ENCODE measurements at regions not wholly inside any gene's neighbourhood (a gene's known extent, or its start where the extent isn't known, plus 50 kb on each side); places are given as distances from the start of the nearest gene placed in this dataset.

- intact Hi-C loops (cut with DNase I): no loop called here
- WGBS: 53% methylated on average over 2 of the region's 2 CpGs
Measured at GRCh38 chr4:28360681-28361080, 1500.0 kb downstream of the STIM2 start.

GRCh38 chr4:28362169-28362568 is 1501.5 kb downstream of the STIM2 start:
- DNase-seq (no peak), ATAC-seq (no peak)
- H3K9me3 ChIP-seq (ENCODE audit: control insufficient read depth, low read length): no peaks in the 10 kb centered on the region
- 63% methylated on average over 4 of the region's 4 CpGs for WGBS
- intact Hi-C loops (cut with DNase I): no loop called here
- no peak overlapping the region for H3K27ac ChIP-seq (ENCODE audit: low read length)
- no peaks in the 10 kb centered on the region for H3K4me1 ChIP-seq (ENCODE audit: control insufficient read depth, insufficient read depth, low read length)
- no peaks in the 10 kb centered on the region for H3K27me3 ChIP-seq (ENCODE audit: control insufficient read depth, insufficient read depth)
- no peak overlapping the region for H3K4me3 ChIP-seq (ENCODE audit: low read length)

More at GRCh38 chr4:28360681-28361080, 1500.0 kb downstream of the STIM2 start:
- no peaks in the 10 kb centered on the region for H3K9me3 ChIP-seq (ENCODE audit: control insufficient read depth, low read length)
- ATAC-seq: no peak
- H3K4me1 ChIP-seq (ENCODE audit: control insufficient read depth, insufficient read depth, low read length): no peaks in the 10 kb centered on the region
- H3K4me3 ChIP-seq (ENCODE audit: low read length): no peak overlapping the region
- no peaks in the 10 kb centered on the region for H3K27me3 ChIP-seq (ENCODE audit: control insufficient read depth, insufficient read depth)
- H3K27ac ChIP-seq (ENCODE audit: low read length): no peak overlapping the region
- no peak for DNase-seq

GRCh38 chr4:28369499-28369898 is 1508.9 kb downstream of the STIM2 start:
- Histone ChIP-seq H3K27me3 (ENCODE audit: control insufficient read depth, insufficient read depth) (no peaks in the 10 kb centered on the region), H3K4me1 (ENCODE audit: control insufficient read depth, insufficient read depth, low read length) (no peaks in the 10 kb centered on the region), H3K4me3 (ENCODE audit: low read length) (no peak overlapping the region), H3K27ac (ENCODE audit: low read length) (no peak overlapping the region), H3K9me3 (ENCODE audit: control insufficient read depth, low read length) (no peaks in the 10 kb centered on the region)
- intact Hi-C loops (cut with DNase I): no loop called here
- DNase-seq: no peak
- 90% methylated on average over 1 of the region's 1 CpG for WGBS
- ATAC-seq: no peak

- H3K27me3 ChIP-seq (ENCODE audit: control insufficient read depth, insufficient read depth): no peaks in the 10 kb centered on the region
- no peaks in the 10 kb centered on the region for H3K9me3 ChIP-seq (ENCODE audit: control insufficient read depth, low read length)
- DNase-seq (no peak), ATAC-seq (no peak)
- intact Hi-C loops (cut with DNase I): no loop called here
- no peak overlapping the region for H3K27ac ChIP-seq (ENCODE audit: low read length)
- no peak overlapping the region for H3K4me3 ChIP-seq (ENCODE audit: low read length)
- no peaks in the 10 kb centered on the region for H3K4me1 ChIP-seq (ENCODE audit: control insufficient read depth, insufficient read depth, low read length)
Measured at GRCh38 chr4:28373191-28373590, 1512.5 kb downstream of the STIM2 start.

- 71% methylated on average over 1 of the region's 1 CpG for WGBS
- no peak overlapping the region for H3K27ac ChIP-seq (ENCODE audit: low read length)
- ATAC-seq (no peak), DNase-seq (no peak)
- intact Hi-C loops (cut with DNase I): no loop called here
- no peaks in the 10 kb centered on the region for H3K9me3 ChIP-seq (ENCODE audit: control insufficient read depth, low read length)
- no peaks in the 10 kb centered on the region for H3K27me3 ChIP-seq (ENCODE audit: control insufficient read depth, insufficient read depth)
- no peak overlapping the region for H3K4me3 ChIP-seq (ENCODE audit: low read length)
- no peaks in the 10 kb centered on the region for H3K4me1 ChIP-seq (ENCODE audit: control insufficient read depth, insufficient read depth, low read length)
Measured at GRCh38 chr4:28373601-28374000, 1513.0 kb downstream of the STIM2 start.

- WGBS: 75% methylated on average over 6 of the region's 6 CpGs
- no peak for ATAC-seq
- H3K4me3 ChIP-seq (ENCODE audit: low read length): no peak overlapping the region
- H3K4me1 ChIP-seq (ENCODE audit: control insufficient read depth, insufficient read depth, low read length): no peaks in the 10 kb centered on the region
- H3K27me3 ChIP-seq (ENCODE audit: control insufficient read depth, insufficient read depth): no peaks in the 10 kb centered on the region
- intact Hi-C loops (cut with DNase I): no loop called here
- no peaks in the 10 kb centered on the region for H3K9me3 ChIP-seq (ENCODE audit: control insufficient read depth, low read length)
- no peak for DNase-seq
- no peak overlapping the region for H3K27ac ChIP-seq (ENCODE audit: low read length)
Measured at GRCh38 chr4:28378109-28378830, 1517.6 kb downstream of the STIM2 start.

- Histone ChIP-seq H3K4me3 (ENCODE audit: low read length) (no peak overlapping the region), H3K27ac (ENCODE audit: low read length) (no peak overlapping the region), H3K4me1 (ENCODE audit: control insufficient read depth, insufficient read depth, low read length) (no peaks in the 10 kb centered on the region), H3K9me3 (ENCODE audit: control insufficient read depth, low read length) (no peaks in the 10 kb centered on the region), H3K27me3 (ENCODE audit: control insufficient read depth, insufficient read depth) (no peaks in the 10 kb centered on the region)
- DNase-seq (no peak), ATAC-seq (no peak)
- 76% methylated on average over 2 of the region's 2 CpGs for WGBS
- intact Hi-C loops (cut with DNase I): no loop called here
Measured at GRCh38 chr4:28385801-28386200, 1525.2 kb downstream of the STIM2 start.

GRCh38 chr4:28386776-28387175 is 1526.1 kb downstream of the STIM2 start:
- H3K27ac ChIP-seq (ENCODE audit: low read length): no peak overlapping the region
- DNase-seq (no peak), ATAC-seq (no peak)
- intact Hi-C loops (cut with DNase I): no loop called here
- no peak overlapping the region for H3K4me3 ChIP-seq (ENCODE audit: low read length)
- H3K9me3 ChIP-seq (ENCODE audit: control insufficient read depth, low read length): no peaks in the 10 kb centered on the region
- no peaks in the 10 kb centered on the region for H3K27me3 ChIP-seq (ENCODE audit: control insufficient read depth, insufficient read depth)
- H3K4me1 ChIP-seq (ENCODE audit: control insufficient read depth, insufficient read depth, low read length): no peaks in the 10 kb centered on the region

- Histone ChIP-seq H3K9me3 (ENCODE audit: control insufficient read depth, low read length) (no peaks in the 10 kb centered on the region), H3K4me1 (ENCODE audit: control insufficient read depth, insufficient read depth, low read length) (no peaks in the 10 kb centered on the region), H3K27ac (ENCODE audit: low read length) (no peak overlapping the region), H3K4me3 (ENCODE audit: low read length) (no peak overlapping the region), H3K27me3 (ENCODE audit: control insufficient read depth, insufficient read depth) (no peaks in the 10 kb centered on the region)
- no peak for DNase-seq
- intact Hi-C loops (cut with DNase I): no loop called here
- WGBS: 71% methylated on average over 2 of the region's 2 CpGs
- no peak for ATAC-seq
Measured at GRCh38 chr4:28388471-28388870, 1527.8 kb downstream of the STIM2 start.

GRCh38 chr4:28391877-28392276 is 1531.2 kb downstream of the STIM2 start:
- Histone ChIP-seq H3K4me3 (ENCODE audit: low read length) (no peak overlapping the region), H3K27me3 (ENCODE audit: control insufficient read depth, insufficient read depth) (no peaks in the 10 kb centered on the region), H3K9me3 (ENCODE audit: control insufficient read depth, low read length) (no peaks in the 10 kb centered on the region), H3K27ac (ENCODE audit: low read length) (no peak overlapping the region), H3K4me1 (ENCODE audit: control insufficient read depth, insufficient read depth, low read length) (no peaks in the 10 kb centered on the region)
- DNase-seq (no peak), ATAC-seq (no peak)
- intact Hi-C loops (cut with DNase I): no loop called here
- WGBS: 55% methylated on average over 4 of the region's 4 CpGs

GRCh38 chr4:28402751-28403150 is 1542.1 kb downstream of the STIM2 start:
- no peak for ATAC-seq
- Histone ChIP-seq H3K27me3 (ENCODE audit: control insufficient read depth, insufficient read depth) (no peaks in the 10 kb centered on the region), H3K4me1 (ENCODE audit: control insufficient read depth, insufficient read depth, low read length) (no peaks in the 10 kb centered on the region), H3K27ac (ENCODE audit: low read length) (no peak overlapping the region), H3K4me3 (ENCODE audit: low read length) (no peak overlapping the region), H3K9me3 (ENCODE audit: control insufficient read depth, low read length) (no peaks in the 10 kb centered on the region)
- intact Hi-C loops (cut with DNase I): no loop called here
- no peak for DNase-seq
- 86% methylated on average over 13 of the region's 13 CpGs for WGBS

- ATAC-seq (no peak), DNase-seq (no peak)
- 82% methylated on average over 1 of the region's 1 CpG for WGBS
- no peaks in the 10 kb centered on the region for H3K9me3 ChIP-seq (ENCODE audit: control insufficient read depth, low read length)
- intact Hi-C loops (cut with DNase I): no loop called here
- no peaks in the 10 kb centered on the region for H3K4me1 ChIP-seq (ENCODE audit: control insufficient read depth, insufficient read depth, low read length)
- no peak overlapping the region for H3K4me3 ChIP-seq (ENCODE audit: low read length)
- H3K27me3 ChIP-seq (ENCODE audit: control insufficient read depth, insufficient read depth): no peaks in the 10 kb centered on the region
- no peak overlapping the region for H3K27ac ChIP-seq (ENCODE audit: low read length)
Measured at GRCh38 chr4:28421221-28421620, 1560.6 kb downstream of the STIM2 start.
